Stimulated activated CD4-positive, alpha-beta T cell treated with anti-CD3 and anti-CD28 coated beads, TNF-alpha, amount 100 ng/mL, for 4 hours (primary cell): ENCODE measurements at regions not wholly inside any gene's neighbourhood (a gene's known extent, or its start where the extent isn't known, plus 50 kb on each side); places are given as distances from the start of the nearest gene placed in this dataset.
"Not testable (repeated sequence)": the region's sequence is repeated elsewhere in the genome, so short reads cannot be mapped to it uniquely, and the experiment has no call there.

Source experiments
- DNase-seq, 3 experiments: peaks; one replicate each; pipeline ENCODE4 v3.0.0-alpha.2; 2020; ENCODE audit warnings: low read depth in 3 of 3

GRCh38 chr2:230593765-230594164, 118.9 kb upstream of the CAB39 start:
- no peak for DNase-seq

- DNase-seq: no peak
Observed at GRCh38 chr2:230594286-230594840, 118.3 kb upstream of the CAB39 start.

GRCh38 chr2:230599853-230600252, 112.8 kb upstream of the CAB39 start:
- no peak for DNase-seq

DNA sequence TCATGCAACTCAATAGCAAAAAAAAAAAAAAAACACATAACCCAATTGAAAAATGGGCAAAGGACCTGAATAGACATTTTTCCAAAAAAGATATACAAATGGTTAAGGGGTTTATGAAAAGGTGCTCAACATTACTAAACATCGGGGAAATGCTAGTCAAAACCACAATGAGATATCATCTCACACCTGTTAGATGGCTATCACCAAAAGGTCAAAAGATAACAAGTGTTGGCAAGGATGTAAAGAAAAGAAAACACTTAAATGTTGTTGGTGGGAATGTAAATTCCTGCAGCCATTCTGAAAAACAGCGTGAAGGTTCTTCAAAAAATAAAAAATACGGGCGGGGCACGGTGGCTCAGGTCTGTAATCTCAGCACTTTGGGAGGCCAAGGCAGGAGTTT, 112.4 kb upstream of the CAB39 start:
- DNase-seq: no peak

DNA sequence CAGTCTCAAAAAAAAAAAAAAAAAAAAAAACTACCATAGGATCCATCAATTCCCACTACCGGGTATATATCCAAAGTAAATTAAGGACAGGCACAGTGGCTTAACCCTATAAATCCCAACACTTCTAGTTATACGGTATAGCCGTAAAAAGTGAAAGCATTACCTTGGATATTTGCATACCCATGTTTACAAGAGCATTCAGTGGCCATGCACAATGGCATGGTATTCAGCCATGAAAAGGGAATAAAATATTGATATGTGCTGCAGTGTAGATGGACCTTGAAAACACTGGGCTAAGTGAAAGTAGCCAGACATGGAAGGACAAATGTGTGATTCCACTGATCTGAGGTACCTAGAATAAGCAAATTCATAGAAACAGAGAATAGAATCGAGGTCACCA, 111.8 kb upstream of the CAB39 start:
- DNase-seq: no peak

- DNase-seq: no peak
Observed at GRCh38 chr2:230601510-230601909, 111.1 kb upstream of the CAB39 start.

DNA sequence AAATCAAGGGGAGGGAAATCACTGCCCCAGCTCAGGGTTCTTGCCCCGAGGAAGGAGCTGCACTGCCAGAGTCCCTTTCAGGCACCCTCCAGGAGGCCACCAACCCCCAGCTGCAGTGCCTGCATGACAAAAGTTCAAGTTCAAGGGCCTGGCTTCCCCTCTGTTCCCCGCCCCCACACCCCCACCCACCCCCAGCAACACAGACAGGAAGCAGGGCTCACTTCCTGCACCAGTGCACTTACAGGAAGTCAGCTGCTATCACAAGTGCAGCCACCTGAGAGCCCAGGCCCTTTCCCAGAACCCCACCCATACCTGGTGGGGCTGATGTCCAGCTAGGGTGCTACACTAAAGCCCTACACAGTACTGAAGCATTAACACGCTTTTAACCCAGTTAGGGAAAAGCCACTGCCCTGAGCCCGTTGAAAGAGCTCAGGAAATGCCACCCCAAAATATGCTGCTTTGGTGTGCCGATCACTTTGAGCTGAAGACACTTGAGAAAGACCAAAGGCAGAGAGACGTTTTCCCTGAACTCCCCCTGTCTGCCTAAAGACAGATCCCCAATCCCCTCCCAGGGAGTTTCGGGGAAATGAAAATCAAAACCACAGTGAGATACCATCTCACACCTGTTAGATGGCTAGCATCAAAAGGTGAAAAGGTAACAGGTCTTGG, 109.9 kb upstream of the CAB39 start:
- DNase-seq: peak; percentile 29 to 55 (median 40)

DNA sequence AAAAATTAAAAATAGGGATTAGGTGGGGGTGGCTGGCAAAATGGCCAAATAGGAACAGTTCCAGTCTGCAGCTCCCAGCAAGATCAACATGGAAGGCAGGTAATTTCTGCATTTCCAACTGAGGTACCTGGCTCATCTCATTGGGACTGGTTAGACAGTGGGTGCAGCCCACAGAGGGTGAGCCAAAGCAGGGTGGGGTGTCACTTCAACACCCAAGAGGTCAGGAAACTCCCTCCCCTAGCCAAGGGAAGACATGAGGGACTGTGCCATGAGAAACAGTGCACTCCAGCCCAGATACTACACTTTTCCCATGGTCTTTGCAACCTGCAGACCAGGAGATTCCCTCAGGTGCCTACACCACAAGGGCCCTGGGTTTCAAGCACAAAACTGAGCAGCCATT, 109.3 kb upstream of the CAB39 start:
- not testable (repeated sequence) for DNase-seq

DNA sequence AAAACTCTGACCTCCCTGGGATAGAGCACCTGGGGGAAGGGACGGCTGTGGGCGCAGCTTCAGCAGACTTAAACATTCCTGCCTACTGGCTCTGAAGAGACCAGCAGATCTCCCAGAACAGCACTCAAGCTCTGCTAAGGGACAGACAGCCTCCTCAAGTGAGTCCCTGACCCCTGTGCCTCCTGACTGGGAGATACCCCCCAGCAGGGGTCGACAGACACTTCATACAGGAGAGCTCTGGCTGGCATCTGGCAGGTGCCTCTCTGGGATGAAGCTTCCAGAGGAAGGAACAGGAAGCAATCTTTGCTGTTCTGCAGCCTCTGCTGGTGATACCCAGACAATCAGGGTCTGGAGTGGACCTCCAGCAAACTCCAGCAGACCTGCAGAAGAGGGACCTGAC, 108.5 kb upstream of the CAB39 start:
- DNase-seq: not testable (repeated sequence)

DNA sequence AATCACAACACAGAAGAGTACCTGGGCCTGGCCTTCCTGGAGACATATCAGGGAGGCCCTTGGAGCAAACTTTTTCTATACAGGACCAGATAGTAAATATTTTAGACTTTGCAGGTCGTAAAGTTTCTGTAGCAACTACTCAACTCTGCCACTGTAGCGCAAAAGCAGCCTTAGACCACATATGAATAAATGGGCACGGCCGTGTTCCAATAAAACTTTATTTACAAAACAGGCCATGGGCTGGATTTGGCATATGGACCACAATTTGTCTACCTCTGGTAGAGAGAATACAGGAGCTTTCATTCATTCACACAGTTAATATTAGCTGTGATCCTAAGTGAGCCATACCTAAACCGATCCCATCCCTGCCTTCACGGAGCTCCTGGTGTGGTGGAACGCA, 98.6 kb upstream of the CAB39 start:
- no peak for DNase-seq

GRCh38 chr2:230614913-230615332, 97.7 kb upstream of the CAB39 start:
- peak in 2 of 3 experiments; percentile 21 to 54 for DNase-seq

DNA sequence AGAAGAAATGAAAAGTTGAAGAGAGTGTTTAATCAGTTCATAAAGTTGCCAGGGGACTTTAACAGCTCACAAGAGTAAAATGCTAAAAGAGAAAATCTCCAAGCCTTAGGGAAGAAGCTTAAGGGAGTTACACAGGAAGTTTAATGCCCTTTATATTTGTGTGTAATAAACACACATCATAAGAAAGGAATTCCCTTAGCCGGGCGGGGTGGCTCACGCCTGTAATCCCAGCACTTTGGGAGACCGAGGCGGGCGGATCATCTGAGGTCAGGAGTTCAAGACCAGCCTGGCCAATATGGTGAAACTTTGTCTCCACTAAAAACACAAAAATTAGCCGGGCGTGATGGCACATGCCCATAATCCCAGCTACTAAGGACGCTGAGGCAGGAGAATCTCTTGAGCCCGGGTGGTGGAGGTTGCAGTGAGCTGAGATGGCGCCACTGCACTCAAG, 95.4 kb upstream of the CAB39 start:
- not testable (repeated sequence) for DNase-seq

GRCh38 chr2:230619491-230619890, 93.2 kb upstream of the CAB39 start:
- DNase-seq: no peak

DNA sequence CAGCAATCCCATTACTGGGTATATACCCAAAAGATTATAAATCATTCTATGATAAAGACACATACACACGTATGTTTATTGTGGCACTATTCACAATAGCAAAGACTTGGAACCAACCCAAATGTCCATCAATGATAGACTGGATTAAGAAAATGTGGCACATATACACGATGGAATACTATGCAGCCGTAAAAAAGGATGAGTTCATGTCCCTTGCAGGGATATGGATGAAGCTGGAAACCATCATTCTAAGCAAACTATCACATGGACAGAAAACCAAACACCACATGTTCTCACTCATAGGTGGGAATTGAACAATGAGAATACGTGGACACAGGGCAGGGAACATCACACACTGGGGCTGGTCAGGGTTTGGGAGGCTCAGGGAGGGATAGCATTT, 87.4 kb upstream of the CAB39 start:
- not testable (repeated sequence) for DNase-seq

- not testable (repeated sequence) for DNase-seq
Observed at GRCh38 chr2:230627091-230627490, 85.6 kb upstream of the CAB39 start.

GRCh38 chr2:230627806-230628724, 84.6 kb upstream of the CAB39 start:
- DNase-seq: no peak

- DNase-seq: no peak
Observed at GRCh38 chr2:230631470-230631869, 81.2 kb upstream of the CAB39 start.

GRCh38 chr2:230634146-230634545, 78.5 kb upstream of the CAB39 start:
- no peak for DNase-seq

DNA sequence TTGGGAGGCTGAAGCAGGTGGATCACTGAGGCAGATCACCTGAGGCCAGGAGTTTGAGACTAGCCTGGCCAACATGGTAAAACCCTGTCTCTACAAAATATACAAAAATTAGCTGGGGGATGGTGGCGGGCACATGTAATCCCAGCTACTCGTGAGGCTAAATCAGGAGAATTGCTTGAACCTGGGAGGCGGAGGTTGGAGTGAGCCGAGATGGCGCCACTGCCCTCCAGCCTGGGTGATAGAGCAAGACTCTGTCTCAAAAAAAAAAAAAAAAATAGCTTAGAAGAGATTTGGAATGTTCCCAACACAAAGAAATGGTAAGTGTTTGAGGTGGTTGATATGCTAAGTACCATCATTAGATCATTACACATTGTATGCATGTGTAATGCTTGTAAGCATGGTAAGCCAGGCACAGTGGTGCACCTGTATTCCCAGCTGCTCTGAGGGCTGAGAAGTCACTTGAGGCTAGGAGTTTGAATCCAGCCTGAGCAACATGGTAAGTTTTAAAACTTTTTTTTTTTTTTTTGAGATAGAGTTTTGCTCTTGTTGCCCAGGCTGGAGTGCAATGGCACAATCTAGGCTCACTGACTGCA, 77.8 kb upstream of the CAB39 start:
- DNase-seq: not testable (repeated sequence)

DNA sequence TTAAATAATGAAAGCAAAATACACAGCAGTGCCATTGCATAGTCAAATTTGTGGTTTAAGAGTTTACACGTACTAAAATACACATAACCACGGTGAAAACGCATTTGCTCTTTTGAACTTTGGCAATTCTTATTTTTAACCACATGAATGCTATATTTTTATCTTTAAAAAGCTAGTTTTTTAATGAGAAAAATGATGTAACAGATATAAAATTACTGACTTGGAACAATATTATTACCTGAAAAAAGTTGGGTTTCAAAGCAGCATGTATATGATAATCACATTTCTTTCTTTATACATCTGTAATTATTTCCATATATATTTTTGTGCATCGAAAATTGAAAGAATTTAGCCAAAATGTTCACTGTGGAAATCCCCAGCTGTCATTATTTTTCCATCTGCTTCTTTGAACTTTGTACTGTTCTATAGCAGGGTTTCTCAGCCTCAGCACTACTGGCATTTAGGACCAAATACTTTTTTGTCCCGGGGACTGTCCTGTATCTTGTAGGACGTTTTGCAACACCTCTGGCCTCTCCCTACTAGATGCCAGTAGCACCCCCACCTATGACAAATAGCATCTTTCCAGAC, 75.9 kb upstream of the CAB39 start:
- DNase-seq: no peak

DNA sequence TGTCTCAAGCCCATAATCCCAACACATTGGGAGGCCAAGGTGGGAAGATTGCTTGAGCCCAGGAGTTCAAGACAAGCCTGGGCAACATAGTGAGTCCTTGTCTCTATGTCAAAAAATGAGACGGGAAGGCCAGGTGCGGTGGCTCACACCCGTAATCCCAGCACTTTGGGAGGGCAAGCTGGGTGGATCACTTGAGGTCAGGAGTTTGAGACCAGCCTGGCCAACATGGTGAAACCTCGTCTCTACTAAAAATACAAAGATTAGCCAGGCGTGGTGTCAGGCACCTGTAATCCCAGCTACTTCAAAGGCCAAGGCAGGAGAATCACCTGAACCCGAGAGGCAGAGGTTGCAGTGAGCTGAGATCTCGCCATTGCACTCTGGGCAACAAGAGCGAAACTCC, 75.2 kb upstream of the CAB39 start:
- DNase-seq: not testable (repeated sequence)

- no peak for DNase-seq
Observed at GRCh38 chr2:230640540-230641011, 72.1 kb upstream of the CAB39 start.
